Heart left ventricle (tissue), 13 donors: ENCODE measurements at regions not wholly inside any gene's neighbourhood (a gene's known extent, or its start where the extent isn't known, plus 50 kb on each side); places are given as distances from the start of the nearest gene placed in this dataset.

Source experiments
- CTCF ChIP-seq, 12 donors: fragments of 200-600 bp; sonication (generic) in 4 of 12; IDR thresholded peaks; one replicate each; pipeline versions ENCODE4 v1.5.0 to v1.8.0; 2018 to 2022; ENCODE audit warnings: antibody characterized with exemption in 12 of 12, mild to moderate bottlenecking in 5 of 12
- POLR2A ChIP-seq, 2 donors: fragments of 450-650 bp; IDR thresholded peaks; one replicate each; pipeline ENCODE4 v1.6.1; 2017; ENCODE audit warnings: antibody characterized with exemption in 2 of 2, mild to moderate bottlenecking in 2 of 2, moderate library complexity in 2 of 2
- donor health status: ischemic (EF 13 %, LVEDD 7.1; RV severe dilation, severe dysfunction).
- donor health status: DM: no; HTN: yes; CAD: no.
- donor health status: DM: no; HTN: no; CAD: no.
- donor health status: ischemic (EF 25% LVEDD 6.9; RV normal size, moderate dysfunction).
- donor health status: ischemic (EF 25% LVEDD 5.7; RV mildly dilated, moderate dysfunction).
- donor health status: ischemic (EF 35%, LVEDD 5.7; RV mildly dilated, moderate dysfunction).
- donor health status: nonischemic (EF 11% LVEDD 7.7; RV severe dilation, severe dysfunction).
- donor health status: DM: yes; HTN: yes; CAD: no.
- donor health status: PGD.
- donor health status: ischemic (EF 29% LVEDD 5.4; RV normal size, mild dysfunction).
- donor health status: nonischemic (EF 23%, LVEDD 6.1; RV moderate dilation, normal function).

GRCh38 chr12:77492536-77492935, 338.2 kb upstream of the NAV3 start:
- TF ChIP-seq CTCF (IDR thresholded peaks at IDR 0.05), result no peak
- TF ChIP-seq POLR2A (IDR thresholded peaks at IDR 0.05), result no peak
